ENCODE measurements at regions not wholly inside any gene's neighbourhood (a gene's known extent, or its start where the extent isn't known, plus 50 kb on each side); places are given as distances from the start of the nearest gene placed in this dataset.

DNA sequence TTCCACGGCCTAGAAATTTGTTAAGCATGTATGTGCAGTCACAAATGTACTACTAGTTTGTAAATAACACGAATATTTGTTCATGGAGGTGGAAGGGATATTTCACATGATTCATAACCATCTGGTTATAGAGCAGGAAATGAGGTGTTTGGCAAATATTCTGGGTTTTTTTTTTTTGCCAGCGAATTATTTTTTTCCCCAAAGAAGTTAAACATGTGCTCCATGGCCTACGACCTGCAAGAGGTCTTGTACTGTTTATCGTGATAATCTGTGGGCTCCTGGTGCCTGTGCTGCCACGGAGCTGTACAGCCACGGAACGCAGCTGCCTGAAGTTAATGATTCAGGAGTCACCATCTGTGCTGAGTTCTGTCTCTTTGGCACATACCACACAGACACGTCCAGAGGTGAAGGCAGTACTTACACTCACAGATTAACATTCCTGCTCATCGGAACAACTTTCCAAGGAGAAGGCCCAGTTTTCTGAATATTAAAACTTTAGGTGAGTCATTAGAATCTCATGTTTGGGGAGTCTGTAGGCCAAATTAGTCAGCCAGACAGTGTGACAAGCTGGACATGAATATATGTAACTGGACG is 156.3 kb downstream of the TMX1 start:
- DNase-seq (ENCODE audit: low read depth): no peak

DNA sequence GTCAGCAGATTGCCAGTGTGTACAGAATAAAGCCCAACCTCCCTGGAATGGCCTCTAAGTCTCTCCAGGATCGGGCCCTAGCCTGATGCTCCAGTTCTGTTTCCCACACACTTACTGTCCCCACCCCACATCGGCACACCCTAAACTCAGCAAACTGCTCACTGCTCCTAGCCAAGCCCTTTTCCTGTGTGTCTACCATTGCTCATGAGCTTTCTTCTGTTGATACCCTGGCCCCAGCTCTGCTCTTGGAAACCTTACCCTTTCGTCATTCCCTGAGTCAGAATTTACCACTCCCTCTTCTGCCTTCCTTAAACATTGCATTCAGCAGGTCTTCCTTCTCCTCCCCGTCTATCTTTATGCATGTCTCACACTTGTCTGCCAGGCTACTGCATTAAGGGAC is 158.9 kb downstream of the TMX1 start:
- DNase-seq (ENCODE audit: low read depth): no peak

DNA sequence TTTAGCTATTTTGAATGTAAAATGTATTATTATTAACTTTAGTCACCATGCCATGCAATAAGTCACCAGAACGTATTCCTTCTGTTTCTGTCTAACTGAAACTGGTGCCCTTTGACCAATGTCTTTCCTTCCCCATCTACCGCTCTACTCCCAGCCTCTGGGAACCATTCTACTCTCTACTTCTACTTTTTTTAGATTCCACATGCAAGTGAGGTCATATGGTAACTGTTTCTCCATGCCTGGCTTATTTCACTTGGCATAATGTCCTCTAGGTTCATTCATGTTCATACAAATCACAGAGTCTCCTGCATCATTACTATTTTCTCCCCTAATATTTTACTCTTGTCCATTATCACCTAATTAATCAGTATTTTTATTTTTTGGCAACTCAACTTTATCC is 160.1 kb downstream of the TMX1 start:
- DNase-seq (ENCODE audit: low read depth): no peak

DNA sequence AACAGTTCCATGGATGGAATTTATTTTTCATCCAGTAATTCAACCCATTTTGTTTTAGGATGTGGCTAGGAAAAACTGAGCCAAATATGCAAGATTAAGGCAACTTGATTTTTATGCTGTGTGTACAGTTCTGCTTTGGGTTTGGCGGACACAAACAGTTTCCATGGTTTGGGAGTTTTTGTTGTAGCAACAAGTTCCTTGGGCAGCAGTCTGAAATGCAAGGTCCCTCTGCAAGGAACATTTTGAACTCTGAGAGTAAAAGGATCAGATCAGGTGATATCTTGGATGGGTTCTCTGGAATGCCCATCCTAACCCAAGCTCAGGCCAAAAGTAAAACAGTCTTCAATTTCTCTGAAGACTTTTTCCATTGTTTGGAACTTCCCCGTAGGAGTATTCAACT is 161.2 kb downstream of the TMX1 start:
- no peak for DNase-seq (ENCODE audit: low read depth)

DNA sequence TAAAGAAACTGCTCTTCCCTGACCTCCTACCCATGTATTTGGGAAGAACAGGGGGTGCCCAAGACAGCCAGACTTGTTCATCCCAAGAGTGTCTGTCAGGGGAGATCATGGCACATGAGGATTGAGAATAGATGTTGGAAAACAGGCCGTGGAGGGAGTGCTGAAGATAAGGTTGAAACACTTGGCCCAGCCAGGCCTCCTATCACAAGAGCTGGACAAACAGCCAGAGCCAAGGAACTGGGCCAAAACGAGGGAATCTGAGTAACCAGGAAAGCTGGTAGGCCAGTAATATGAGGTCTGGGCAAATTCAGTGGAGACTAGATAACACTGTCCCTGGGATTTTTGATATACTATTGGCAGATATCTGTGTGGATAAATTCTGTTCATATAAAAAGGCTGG is 161.7 kb downstream of the TMX1 start:
- no peak for DNase-seq (ENCODE audit: low read depth)

DNA sequence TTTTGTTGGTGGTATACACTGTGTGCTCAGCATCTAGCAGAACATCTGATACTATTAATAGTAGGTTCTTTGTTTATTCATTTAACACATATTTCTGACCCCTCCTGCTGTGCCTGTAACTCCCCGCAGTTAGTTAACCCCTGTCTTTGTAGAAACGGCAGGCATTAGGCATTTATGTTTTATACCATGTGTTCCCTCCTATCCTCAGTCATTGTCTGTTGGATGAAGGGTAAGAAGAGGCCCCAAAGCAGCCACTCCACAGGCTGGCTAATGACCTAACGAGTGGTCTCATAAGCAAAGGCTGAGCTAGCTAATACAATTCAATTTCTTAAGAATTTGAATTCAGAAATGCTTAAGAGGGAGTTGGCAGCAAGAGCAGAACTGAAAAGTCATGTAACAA is 170.8 kb downstream of the TMX1 start:
- no peak for DNase-seq (ENCODE audit: low read depth)

DNA sequence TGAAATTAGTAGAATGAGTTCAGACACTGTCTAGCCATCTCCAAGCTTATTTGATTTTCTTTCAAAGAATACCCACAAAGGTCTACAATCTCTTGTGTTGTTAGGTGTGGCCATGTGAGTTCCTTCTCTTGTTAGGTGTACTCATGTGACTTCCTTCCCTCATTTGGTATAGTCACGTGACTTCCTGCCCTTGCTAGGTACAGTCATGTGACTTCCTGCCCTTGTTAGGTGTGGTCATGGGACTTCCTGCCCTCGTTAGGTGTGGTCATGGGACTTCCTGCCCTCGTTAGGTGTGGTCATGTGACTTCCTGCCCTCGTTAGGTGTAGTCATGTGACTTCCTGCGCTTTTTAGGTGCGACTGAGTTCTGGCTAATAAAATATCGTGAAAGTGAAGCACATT is 179.6 kb downstream of the TMX1 start:
- peak; percentile 4 for DNase-seq (ENCODE audit: low read depth)

DNA sequence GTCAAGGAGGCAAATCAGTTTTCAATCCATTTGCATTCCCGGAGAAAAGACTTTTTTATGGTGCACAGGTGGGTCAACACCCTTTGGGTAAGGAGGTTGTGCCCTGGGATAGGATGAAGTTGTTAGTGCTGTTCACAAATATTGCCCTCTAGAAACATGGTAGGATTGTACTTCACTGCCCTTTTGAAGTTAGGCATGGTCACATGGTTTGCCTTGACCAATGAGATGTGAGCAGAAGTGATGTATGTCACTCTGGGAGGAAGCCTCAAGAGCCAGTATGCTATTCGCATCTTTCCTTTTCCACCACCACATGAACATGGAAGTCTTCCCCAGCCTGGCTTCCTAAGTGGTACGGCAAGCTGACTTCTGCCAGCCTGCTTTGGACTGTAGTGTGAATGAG is 182.7 kb downstream of the TMX1 start:
- no peak for DNase-seq (ENCODE audit: low read depth)

DNA sequence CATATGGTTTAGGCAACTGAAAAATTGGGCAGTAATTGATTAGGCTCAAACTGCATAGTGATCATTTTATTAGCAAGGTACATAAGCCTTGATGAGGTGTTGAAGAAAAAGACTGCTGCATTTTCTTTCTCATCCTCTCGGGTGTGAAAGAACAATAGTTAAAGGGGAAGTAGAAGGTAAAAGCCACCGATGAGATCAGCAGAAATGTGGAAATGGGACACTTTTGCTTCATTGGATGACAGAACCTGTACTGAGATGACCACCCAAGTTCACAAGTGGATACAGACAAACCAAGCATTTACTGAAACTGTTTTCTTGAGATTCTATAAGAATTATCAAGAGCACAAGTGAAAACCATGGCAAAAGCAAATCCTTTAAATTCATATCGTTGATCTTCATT is 184.0 kb downstream of the TMX1 start:
- DNase-seq (ENCODE audit: low read depth): no peak

DNA sequence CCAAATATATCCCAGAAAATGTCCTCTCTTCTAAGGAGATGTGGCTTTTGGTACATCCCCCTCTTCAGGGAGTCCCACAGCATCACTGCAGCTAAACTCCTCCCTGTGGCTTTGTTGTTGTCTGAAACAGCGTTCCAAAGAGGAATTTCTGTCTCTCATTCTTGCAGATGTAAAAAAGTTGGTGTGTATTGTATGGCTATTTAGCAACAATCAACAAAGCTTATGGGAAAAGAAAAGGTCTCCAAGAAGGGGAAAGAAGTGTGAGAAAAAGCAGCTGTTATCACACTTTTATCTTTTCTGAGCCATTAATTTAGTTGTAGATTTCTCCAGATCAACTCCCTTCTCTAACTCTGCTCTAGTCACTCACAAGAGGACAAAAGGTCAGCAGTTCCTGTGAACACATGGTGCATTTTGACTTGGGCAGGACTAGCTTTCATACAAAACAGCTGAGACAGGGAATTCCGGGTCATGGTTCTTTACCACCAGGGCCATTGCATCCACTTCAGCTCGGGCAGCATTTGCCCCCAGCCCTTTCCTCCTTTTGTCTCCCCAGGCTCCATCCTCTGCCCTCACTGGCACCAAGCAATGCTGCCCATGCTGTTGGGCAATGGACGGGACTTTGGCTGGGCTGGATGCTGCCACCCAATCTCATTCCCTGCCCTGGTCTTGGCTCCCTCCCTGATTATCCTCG is 184.7 kb downstream of the TMX1 start:
- DNase-seq (ENCODE audit: low read depth): no peak

DNA sequence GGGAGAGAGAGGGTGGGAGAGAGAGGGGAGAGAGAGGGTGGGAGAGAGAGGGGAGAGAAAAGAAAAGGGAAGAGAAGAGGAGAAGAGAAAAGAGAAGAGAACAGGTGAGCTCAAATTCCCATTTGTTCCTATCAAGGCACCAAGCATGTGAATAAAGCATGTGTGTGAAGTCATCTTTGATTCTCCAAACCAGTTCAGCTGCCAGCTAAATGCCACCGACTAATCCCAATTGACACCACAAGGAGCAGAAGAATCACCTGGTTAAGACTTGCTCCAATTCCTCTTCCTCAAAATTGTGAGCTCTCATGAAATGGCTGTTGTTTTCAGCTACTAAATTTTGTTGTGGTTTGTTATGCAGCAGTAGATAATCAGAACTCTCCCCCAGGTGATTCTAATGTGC is 188.9 kb downstream of the TMX1 start:
- DNase-seq (ENCODE audit: low read depth): no peak

DNA sequence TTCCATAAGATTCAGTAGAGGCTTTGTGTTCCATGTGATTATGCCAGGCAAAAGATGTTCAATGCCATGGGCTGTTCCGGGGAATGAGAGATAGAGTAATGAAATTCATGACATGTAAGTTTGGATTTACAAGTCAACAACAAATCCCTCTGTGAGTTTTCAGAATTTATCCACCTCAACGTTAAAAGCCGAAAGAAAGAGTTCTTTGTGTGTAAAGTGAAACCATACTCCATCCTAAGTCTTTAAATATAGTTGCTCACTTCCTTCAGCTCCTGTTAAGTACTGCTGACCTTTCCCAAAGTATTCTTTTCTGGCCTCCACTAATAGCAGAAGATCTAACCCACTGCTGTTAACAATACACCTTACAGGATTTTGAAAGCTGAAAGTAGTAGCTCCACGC is 190.0 kb downstream of the TMX1 start:
- DNase-seq (ENCODE audit: low read depth): no peak

DNA sequence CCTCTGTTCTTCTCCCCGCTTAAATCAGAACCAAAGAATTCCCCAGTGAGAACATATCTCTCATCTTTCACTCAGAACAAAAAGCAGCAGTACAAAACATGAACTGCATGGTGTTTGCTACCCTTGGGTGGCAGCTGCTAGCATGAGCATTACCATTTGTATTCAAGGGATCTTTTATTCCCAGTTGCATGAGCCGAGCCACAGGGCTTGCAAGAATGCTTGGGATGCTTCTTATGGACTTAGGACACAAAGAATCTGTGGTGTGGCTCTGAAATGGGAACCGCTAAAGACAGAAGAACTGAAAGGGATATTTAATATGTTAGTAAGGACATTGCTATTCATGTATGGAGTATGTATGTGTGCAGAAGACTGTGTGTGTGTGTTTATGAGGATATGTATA is 190.6 kb downstream of the TMX1 start:
- DNase-seq (ENCODE audit: low read depth): no peak

DNA sequence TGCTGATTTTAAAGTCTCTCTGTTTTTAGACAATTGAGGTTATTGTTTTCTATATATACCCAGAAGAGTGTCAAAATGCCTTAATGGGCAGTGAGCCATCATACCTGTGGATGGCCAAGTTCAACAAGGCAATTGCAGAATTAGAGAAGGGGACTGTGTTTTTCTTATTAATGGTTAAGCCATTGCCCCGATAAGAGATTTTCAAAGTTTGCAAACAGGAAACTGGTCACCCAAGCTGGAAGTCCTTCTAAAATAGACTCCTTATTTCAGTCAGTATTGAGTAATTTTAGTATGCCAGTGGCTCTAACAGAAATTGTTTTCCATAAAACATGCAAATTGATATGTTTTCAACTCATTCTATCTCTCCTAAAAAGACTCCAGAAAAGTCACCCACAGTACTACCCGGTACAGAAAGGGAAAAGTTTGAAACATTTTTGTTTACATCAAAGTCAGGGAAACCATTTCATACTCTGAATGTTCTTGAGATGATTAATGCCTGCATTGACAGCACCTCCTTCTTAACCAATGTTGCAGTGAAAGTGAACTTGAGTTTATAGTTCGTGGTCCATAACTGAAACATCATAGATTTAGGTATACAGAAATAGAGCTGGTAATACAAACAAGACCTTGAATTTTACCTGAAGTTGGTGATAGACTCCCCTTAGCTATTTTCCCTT is 191.1 kb downstream of the TMX1 start:
- no peak for DNase-seq (ENCODE audit: low read depth)

DNA sequence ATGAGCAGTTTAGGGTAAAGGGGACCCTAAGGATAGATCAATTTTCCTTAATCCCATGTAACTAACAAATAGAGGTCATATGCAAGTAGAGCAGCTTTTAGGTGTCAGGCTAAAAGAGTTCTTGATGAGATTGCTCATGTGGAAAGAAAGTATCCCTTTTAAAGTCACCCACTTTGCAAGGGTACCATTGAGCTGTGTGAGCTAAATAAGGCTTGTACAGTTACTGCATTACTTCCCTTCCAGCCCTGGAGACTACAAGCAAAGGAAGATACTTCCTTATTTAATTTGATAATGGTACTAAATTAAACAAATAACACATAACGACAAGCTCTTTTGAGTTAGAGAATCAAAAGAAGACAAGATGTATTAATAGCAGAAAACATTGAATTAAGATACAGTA is 191.7 kb downstream of the TMX1 start:
- no peak for DNase-seq (ENCODE audit: low read depth)

DNA sequence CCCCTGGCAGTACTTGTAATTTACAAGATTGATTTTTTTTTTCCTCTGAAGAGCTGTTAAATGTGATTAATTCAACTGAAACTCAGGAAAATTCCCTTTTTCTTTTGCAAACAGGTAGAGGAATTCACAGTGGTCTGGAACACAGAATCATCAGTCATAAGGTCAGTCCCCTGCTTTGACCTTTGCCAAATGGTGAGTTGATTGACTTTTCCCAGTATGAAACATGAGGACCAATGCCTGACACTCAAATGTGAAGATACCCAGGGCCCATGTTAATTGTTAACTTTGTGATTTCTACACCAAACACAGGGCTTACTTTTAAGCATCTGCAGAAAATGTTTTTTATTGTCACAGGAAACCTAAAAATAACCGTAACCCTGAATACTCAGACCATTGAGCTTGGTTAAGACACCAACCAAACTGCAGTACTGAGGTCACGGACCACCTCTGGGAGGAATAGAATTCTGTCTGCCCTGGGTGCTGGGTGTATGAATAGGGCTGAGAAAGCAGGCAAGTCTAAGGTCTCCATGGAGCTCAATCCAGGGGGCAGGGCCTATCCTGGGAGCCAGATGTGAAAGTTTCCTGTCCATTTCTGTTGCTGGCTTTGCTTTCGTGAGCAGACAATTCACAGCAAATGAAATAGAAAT is 192.4 kb downstream of the TMX1 start:
- no peak for DNase-seq (ENCODE audit: low read depth)

DNA sequence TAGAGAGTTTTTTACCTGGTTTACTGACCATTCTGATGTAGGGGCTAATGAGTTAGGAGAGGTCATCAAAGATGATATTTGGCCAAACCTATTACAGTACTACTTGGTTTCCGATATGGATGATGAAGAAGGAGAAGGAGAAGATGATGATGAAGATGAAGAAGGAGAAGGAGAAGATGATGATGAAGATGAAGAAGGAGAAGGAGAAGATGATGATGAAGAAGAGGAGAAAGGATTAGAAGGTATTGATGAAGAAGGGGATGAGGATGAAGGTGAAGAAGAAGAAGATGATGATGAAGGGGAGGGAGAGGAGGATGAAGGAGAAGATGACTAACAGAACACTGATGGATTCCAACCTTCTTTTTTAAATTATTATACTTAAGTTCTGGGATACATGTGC is 196.6 kb downstream of the TMX1 start:
- DNase-seq (ENCODE audit: low read depth): no peak

DNA sequence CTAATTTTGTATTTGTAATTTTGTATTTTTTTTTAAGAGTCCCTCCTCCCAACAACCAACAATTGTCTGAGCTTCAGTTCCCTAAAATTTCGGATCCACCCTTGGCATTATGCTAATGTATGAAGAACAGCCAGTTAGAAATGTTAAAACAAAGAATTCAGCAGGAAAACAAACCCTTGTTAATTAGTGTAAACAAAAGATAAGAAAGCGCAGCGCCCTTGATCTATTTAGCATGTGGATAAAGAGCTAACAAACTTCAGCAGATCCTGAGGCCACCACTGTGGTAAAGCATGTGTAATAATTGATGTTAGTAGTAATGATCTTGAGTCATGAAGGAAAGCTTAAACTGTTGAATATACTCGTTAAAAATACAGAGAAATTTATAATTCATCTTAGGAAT is 199.8 kb downstream of the TMX1 start:
- no peak for DNase-seq (ENCODE audit: low read depth)

DNA sequence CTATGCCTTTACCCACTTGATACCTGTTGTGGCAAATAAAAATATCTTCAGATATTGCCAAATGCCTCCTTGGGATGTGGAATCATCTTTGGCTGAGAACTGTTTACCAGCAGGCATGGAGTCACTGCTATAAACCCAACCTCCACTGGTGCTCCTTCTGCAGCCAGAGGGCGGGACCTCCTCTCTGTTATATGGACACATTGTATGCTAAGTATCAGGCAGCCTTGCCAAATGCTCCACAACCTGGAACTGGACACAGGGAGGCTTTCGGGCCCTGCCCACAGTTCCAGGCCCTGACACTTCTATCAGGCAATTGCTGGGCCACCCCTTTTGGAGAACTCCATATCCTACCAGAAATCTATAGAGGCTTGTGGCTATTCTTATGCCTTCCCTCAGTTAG is 201.0 kb downstream of the TMX1 start:
- DNase-seq (ENCODE audit: low read depth): no peak

DNA sequence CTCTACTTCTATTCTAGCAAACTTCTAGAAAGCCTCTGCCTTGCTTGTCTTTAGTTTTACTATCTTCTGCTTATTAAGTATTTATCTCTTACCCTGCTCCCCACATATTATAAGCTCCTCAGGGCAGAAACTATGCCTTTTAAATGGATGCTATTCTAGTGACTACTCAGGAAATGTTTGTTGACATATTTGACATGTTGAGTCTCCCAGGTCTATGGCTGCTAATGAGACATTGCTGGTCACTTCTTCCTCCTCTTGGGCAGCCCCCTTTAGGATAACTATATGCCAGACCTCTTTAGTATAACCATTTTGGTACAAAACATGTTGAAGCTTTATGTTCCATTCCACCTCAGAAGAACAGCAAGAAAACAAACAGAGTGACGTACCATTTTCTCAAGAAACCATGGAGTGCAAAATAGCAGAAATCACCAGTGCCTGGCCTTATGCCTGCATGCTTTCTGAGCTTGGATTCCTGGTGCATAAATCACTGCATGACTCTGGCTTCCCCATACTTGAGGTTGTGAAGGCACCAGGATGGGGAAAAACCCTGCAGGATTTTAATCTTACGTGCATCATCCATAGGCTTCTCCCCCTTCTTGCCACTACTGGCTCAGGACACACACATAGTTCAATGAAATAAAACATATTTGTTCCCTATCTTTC is 202.6 kb downstream of the TMX1 start:
- DNase-seq (ENCODE audit: low read depth): no peak

DNA sequence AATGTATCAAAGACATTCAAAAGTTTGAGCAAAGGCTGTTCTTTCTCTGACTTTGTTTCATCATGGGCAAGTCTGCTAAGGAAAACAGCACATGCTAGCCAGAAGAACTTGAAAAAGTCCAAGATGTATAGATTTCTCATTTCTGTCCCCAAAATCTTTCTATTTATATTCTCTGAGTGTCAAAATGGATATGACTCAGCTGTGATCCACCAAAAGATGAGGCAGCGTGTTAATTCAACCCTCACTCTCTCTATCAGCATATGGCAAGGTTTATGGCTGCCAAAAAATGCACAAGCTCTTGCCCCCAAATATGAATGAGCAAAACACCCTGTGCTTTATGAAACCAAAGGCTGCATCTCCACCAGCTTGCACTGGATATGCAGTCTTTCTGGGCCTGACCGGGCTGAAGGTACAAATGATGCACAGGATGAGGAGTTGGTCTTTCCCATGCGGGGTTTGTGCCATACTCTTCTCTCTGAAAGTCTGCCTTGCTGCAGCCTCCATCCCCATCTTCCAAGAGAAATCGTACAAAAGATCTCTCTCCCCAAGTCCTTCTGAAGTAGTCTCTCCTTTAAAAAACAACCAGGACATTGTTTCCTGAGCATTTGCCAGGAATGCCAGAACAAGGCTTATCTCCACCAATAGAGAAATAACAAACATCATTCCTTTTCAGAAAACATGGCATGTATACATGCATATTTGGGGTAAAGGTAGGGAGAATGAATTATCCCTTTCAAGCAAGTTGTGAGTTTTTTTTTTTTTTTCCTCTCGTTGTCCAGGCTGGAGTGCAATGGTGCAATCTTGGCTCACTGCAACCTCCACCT is 203.4 kb downstream of the TMX1 start:
- no peak for DNase-seq (ENCODE audit: low read depth)
